Prostate gland (tissue), 2 donors: ENCODE measurements at regions not wholly inside any gene's neighbourhood (a gene's known extent, or its start where the extent isn't known, plus 50 kb on each side); places are given as distances from the start of the nearest gene placed in this dataset.

Experiments
- DNase-seq: peaks from one replicate; pipeline ENCODE4 v3.0.0-alpha.2; 2019; ENCODE audit warnings: low spot score
- H3K27ac ChIP-seq, 2 donors: fragments of 200-600 bp; sonication (generic); 2 replicates each; pipeline ENCODE4 v1.5.1; 2017 to 2019
- H3K27me3 ChIP-seq: fragments of 200-600 bp; sonication (generic); replicated peaks from 2 replicates; pipeline ENCODE4 v1.5.1; 2019; ENCODE audit not compliant: insufficient read depth
- H3K36me3 ChIP-seq, 2 donors: fragments of 200-600 bp; sonication (generic); 1 replicate in 1 of 2; 2 replicates in 1 of 2; pipeline versions ENCODE4 v1.5.1 to v1.8.1; 2017 to 2019
- H3K4me1 ChIP-seq: fragments of 200-600 bp; sonication (generic); replicated peaks from 2 replicates; pipeline ENCODE4 v1.5.1; 2019
- H3K4me3 ChIP-seq, 2 donors: fragments of 200-600 bp; sonication (generic); 2 replicates each; pipeline ENCODE4 v1.5.1; 2017 to 2019
- H3K9me3 ChIP-seq: fragments of 200-600 bp; sonication (generic); 2 replicates; pipeline ENCODE4 v1.5.1; 2017
- POLR2A ChIP-seq: fragments of 450-650 bp; IDR thresholded peaks from one replicate; pipeline ENCODE4 v1.6.1; 2016; ENCODE audit warnings: antibody characterized with exemption, mild to moderate bottlenecking
- POLR2AphosphoS5 ChIP-seq: sonication (generic); formaldehyde crosslinking; IDR thresholded peaks from one replicate; pipeline ENCODE4 v1.6.1; 2017; ENCODE audit warnings: antibody characterized with exemption
- WGBS: methylation state at CpG from one replicate; pipeline ENCODE4 v1.1.5; 2018; 5-methylcytosine and 5-hydroxymethylcytosine counted together
- intact Hi-C: fragments of 100-400 bp; cut with DNase I; formaldehyde crosslinking; loops from one replicate; pipeline ENCODE4 v1.14.2; 2022
- TF ChIP-seq, protein P1 (sequence below), 4 experiments: fragments of 200-600 bp in 2 of 4; fragments of 450-650 bp in 2 of 4; sonication (generic) in 2 of 4; IDR thresholded peaks; 1 replicate in 3 of 4; 2 replicates in 1 of 4; pipeline ENCODE4 v1.5.1; 2016 to 2019; ENCODE audit warnings: antibody characterized with exemption in 4 of 4, mild to moderate bottlenecking in 2 of 4, moderate library complexity in 2 of 4

DNA sequence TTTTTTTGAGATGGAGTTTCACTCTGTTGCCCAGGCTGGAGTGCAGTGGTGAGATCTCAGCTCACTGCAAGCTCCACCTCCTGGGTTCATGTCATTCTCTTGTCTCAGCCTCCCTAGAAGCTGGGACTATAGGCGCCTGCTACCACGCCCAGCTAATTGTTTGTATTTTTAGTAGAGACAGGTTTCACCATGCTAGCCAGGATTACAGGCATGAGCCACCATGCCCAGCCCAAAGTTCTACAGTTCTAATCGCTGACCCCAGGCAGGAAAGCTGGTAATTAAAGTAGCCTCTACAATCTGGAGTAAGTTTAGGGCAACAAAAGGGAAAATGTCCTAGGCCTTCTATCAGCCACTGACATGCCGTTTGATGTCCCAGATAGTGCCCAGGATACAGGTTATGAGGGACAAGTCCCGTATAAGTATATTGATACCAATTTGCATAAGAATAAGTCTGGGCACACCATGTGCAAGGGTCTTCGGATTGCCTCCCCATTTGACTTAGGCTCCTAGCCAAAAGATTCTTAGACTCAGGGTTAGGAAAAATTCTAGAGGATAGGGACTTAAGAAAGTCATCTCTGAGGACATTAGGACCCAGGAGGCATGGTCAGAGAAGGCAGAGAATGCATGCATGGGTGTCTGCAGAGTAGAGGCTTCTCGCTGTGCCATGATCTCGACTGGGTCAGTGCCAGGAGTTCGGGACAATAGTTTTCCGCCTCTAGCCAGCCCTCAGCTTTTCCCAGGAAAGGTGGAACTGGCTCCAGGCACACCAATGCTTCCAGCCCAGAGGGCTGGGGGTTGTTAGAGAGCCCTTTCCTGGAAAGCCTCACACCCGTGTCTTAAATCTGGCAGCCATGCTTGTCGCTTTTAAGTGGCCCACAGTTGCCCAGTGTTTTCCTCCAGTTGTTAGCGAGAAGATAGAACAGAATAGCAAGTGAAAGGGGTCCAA is 1111.1 kb downstream of the TAF11L14 start:
- intact Hi-C loops: no loop called here
- no peak for DNase-seq
- Histone ChIP-seq H3K9me3 (no peaks in the 10 kb centered on the region), H3K36me3 (no peaks in the 10 kb centered on the region), H3K4me1 (no peaks in the 10 kb centered on the region), H3K27me3 (no peaks in the 10 kb centered on the region), H3K27ac (peak overlapping the region in 1 of 2 donors; percentile 27), H3K4me3 (peak overlapping the region; percentile 10 to 15)
- TF ChIP-seq POLR2AphosphoS5 (no peak), POLR2A (no peak)
- TF ChIP-seq, protein P1, sequence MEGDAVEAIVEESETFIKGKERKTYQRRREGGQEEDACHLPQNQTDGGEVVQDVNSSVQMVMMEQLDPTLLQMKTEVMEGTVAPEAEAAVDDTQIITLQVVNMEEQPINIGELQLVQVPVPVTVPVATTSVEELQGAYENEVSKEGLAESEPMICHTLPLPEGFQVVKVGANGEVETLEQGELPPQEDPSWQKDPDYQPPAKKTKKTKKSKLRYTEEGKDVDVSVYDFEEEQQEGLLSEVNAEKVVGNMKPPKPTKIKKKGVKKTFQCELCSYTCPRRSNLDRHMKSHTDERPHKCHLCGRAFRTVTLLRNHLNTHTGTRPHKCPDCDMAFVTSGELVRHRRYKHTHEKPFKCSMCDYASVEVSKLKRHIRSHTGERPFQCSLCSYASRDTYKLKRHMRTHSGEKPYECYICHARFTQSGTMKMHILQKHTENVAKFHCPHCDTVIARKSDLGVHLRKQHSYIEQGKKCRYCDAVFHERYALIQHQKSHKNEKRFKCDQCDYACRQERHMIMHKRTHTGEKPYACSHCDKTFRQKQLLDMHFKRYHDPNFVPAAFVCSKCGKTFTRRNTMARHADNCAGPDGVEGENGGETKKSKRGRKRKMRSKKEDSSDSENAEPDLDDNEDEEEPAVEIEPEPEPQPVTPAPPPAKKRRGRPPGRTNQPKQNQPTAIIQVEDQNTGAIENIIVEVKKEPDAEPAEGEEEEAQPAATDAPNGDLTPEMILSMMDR (IDR thresholded peaks at IDR 0.05): no peak
- WGBS: 85% methylated on average over 13 of the region's 13 CpGs

DNA sequence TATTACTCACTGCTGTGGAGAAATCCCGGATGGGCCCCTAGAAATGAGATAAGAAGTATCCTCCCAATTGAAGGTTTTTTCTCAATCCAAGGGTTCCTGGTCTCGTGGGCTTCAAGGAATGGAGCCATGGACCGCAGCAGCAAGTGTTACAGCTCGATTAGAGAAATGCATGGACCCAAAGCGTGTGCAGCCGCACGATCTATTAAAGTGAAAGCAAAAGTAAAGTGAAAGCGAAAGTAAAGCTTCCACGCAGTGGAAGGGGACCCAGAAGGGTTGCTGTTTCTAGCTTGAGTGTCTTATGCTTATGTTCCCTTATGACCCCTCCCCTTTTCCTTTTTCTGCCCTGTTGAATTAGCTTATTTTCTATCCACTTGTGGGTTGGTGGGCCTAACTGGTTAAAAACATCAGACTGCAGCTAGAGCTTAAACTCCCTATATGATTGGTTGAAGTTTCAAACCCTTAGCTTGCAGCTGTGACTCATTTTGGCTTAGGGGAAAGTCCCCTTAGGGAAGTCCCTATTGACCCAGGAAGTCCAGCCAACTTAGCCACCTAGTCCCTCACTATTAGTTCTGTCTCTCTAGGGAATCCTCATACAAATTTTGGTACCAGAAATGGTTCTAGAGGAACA is 1111.8 kb downstream of the TAF11L14 start:
- intact Hi-C loops: no loop called here
- WGBS: 73% methylated on average over 9 of the region's 9 CpGs

GRCh38 chr5:18749763-18750162 is 1115.5 kb downstream of the TAF11L14 start:
- H3K4me1 ChIP-seq: no peaks in the 10 kb centered on the region
- H3K27me3 ChIP-seq: no peaks in the 10 kb centered on the region
- DNase-seq: no peak

More for the DNA sequence above, 1111.8 kb downstream of the TAF11L14 start:
- Histone ChIP-seq H3K27me3 (no peaks in the 10 kb centered on the region), H3K4me3 (peak overlapping the region; percentile 10 to 15), H3K9me3 (no peaks in the 10 kb centered on the region), H3K4me1 (no peaks in the 10 kb centered on the region), H3K27ac (peak overlapping the region in 1 of 2 donors; percentile 27), H3K36me3 (no peaks in the 10 kb centered on the region)
- DNase-seq: no peak
- TF ChIP-seq, protein P1 (IDR thresholded peaks at IDR 0.05): no peak
- no peak for TF ChIP-seq POLR2AphosphoS5
- TF ChIP-seq POLR2A: no peak

DNA sequence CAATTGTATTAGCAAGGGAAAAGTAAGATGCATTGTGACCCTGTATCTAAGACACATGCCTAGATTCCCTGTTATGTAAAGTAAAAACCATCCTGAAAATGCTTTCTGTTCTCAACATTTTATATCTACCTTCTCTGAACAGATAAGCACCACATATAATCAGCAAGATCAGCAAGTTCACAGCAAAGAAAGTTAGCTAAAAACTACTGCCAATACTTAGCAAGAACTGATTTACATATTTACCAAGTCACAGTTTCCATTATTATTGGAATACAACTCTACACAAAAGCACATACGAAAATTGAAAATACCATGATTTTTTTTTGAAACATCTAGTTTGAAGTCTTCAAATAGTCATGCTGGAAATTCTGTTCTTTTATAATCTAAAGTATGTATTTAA is 1118.1 kb downstream of the TAF11L14 start:
- no peak overlapping the region for H3K4me3 ChIP-seq
- intact Hi-C loops: no loop called here
- TF ChIP-seq POLR2AphosphoS5: no peak
- TF ChIP-seq POLR2A: no peak
- TF ChIP-seq, protein P1 (IDR thresholded peaks at IDR 0.05): no peak
- H3K4me1 ChIP-seq: no peaks in the 10 kb centered on the region
- WGBS: 70% methylated on average over 1 of the region's 1 CpG
- no peaks in the 10 kb centered on the region for H3K27me3 ChIP-seq
- DNase-seq: no peak
- H3K27ac ChIP-seq: no peak overlapping the region
- H3K9me3 ChIP-seq: no peaks in the 10 kb centered on the region
- no peaks in the 10 kb centered on the region for H3K36me3 ChIP-seq

More at GRCh38 chr5:18749763-18750162, 1115.5 kb downstream of the TAF11L14 start:
- no peak overlapping the region for H3K27ac ChIP-seq
- no peak overlapping the region for H3K4me3 ChIP-seq
- no peaks in the 10 kb centered on the region for H3K36me3 ChIP-seq
- WGBS: 88% methylated on average over 4 of the region's 4 CpGs
- H3K9me3 ChIP-seq: no peaks in the 10 kb centered on the region
- intact Hi-C loops: no loop called here
- TF ChIP-seq, protein P1 (IDR thresholded peaks at IDR 0.05): no peak
- TF ChIP-seq POLR2AphosphoS5 (no peak), POLR2A (no peak)
